HepG2 (cell line): ENCODE measurements at regions not wholly inside any gene's neighbourhood (a gene's known extent, or its start where the extent isn't known, plus 50 kb on each side); places are given as distances from the start of the nearest gene placed in this dataset.

Source experiments
- ATAC-seq: fragments of 200-7000 bp; cut with Tn5 transposase; 3 replicates; pipeline ENCODE4 v1.9.1; 2020; ENCODE audit warnings: mild to moderate bottlenecking, moderate library complexity
- BruUV-seq: library from RNA; stranded (reverse); fragments of 400-500 nt; replicated peaks from 2 replicates; lab custom pipeline; 2021; lab: Mats Ljungman, UMichigan
- CTCF ChIA-PET: fragments of 300-600 bp; formaldehyde crosslinking; extraction: SDS; loops from one replicate; lab custom pipeline; 2021; ENCODE audit warnings: low total read pairs, inconsistent platforms, low intra/inter-chr PET ratio; lab: Yijun Ruan, JAX
- POLR2A ChIA-PET: fragments of 350-600 bp; sonication (Branson Sonifier 250); formaldehyde crosslinking; loops from one replicate; lab custom pipeline; 2020; ENCODE audit warnings: antibody characterized with exemption, inconsistent platforms; lab: Yijun Ruan, JAX
- DNase-seq: peaks from one replicate; pipeline ENCODE4 v3.0.0-alpha.2; 2015; ENCODE audit warnings: low spot score
- FAIRE-seq: peaks from 3 replicates; lab custom pipeline; 2011; peaks lifted over from hg19 to GRCh38; lab: Jason Lieb, UNC
- H2AFZ ChIP-seq: one replicate; pipeline ENCODE4 v1.6.1; 2011; ENCODE audit warnings: low read length, inconsistent platforms
- H3K27ac ChIP-seq: fragments of 300-600 bp; 3 replicates; pipeline ENCODE4 v1.8.0; 2011; ENCODE audit warnings: mixed run types, mild to moderate bottlenecking, mixed read lengths, low read length, inconsistent platforms; ENCODE audit not compliant: insufficient read depth; ENCODE audit errors: extremely low read length
- H3K27me3 ChIP-seq, 2 experiments: fragments of 200-600 bp in 1 of 2; 2 replicates in 1 of 2; 3 replicates in 1 of 2; pipeline versions ENCODE4 v1.6.0 to v1.8.0; 2011; ENCODE audit warnings: low read length in 2 of 2, mild to moderate bottlenecking in 2 of 2, moderate library complexity in 2 of 2, inconsistent platforms in 1 of 2; ENCODE audit not compliant: insufficient read depth in 2 of 2, control insufficient read depth in 1 of 2
- H3K36me3 ChIP-seq, 2 experiments: fragments of 200-600 bp in 1 of 2; replicated peaks in 1 of 2; 2 replicates in 1 of 2; 3 replicates in 1 of 2; pipeline versions ENCODE4 v1.5.1 to v1.8.0; 2011; ENCODE audit warnings: low read length in 2 of 2, inconsistent platforms in 1 of 2; ENCODE audit not compliant: insufficient read depth in 2 of 2, control insufficient read depth in 1 of 2
- H3K4me1 ChIP-seq: 2 replicates; pipeline ENCODE4 v1.5.1; 2012; ENCODE audit warnings: low read length, inconsistent platforms; ENCODE audit not compliant: insufficient read depth
- H3K4me2 ChIP-seq: 2 replicates; pipeline ENCODE4 v1.6.0; 2011; ENCODE audit warnings: low read depth, low read length, inconsistent platforms
- H3K4me3 ChIP-seq, 3 experiments: fragments of 200-600 bp in 1 of 3; sonication (generic), shearing (Covaris generic) in 1 of 3; replicated peaks in 1 of 3; 2 replicates each; pipeline ENCODE4 v1.5.1; 2011 to 2016; ENCODE audit warnings: low read length in 3 of 3, inconsistent platforms in 2 of 3, low read depth in 2 of 3, mild to moderate bottlenecking in 2 of 3, control low read depth in 1 of 3, mixed read lengths in 1 of 3; ENCODE audit not compliant: insufficient read depth in 1 of 3
- H3K79me2 ChIP-seq: one replicate; pipeline ENCODE4 v1.6.1; 2011; ENCODE audit warnings: low read length, inconsistent platforms; ENCODE audit not compliant: insufficient read depth
- H3K9ac ChIP-seq: 2 replicates; pipeline ENCODE4 v1.6.0; 2011; ENCODE audit warnings: mild to moderate bottlenecking, low read depth, low read length, inconsistent platforms; ENCODE audit not compliant: insufficient read depth
- H3K9me3 ChIP-seq: 2 replicates; pipeline ENCODE4 v1.5.1; 2012; ENCODE audit warnings: mild to moderate bottlenecking, low read length
- H4K20me1 ChIP-seq: 2 replicates; pipeline ENCODE4 v1.6.0; 2011; ENCODE audit warnings: inconsistent platforms, mild to moderate bottlenecking, low read length, moderate library complexity; ENCODE audit not compliant: insufficient read depth
- GPBP1L1 ChIP-seq: sonication (generic); formaldehyde crosslinking; IDR thresholded peaks from 2 replicates; pipeline ENCODE4 v1.5.0; 2020; ENCODE audit warnings: mild to moderate bottlenecking, missing genetic modification reagents
- GZF1 ChIP-seq: sonication (generic); formaldehyde crosslinking; IDR thresholded peaks from 2 replicates; pipeline ENCODE4 v1.5.1; 2020; ENCODE audit warnings: mild to moderate bottlenecking, missing genetic modification reagents
- IRF9 ChIP-seq: sonication (generic); formaldehyde crosslinking; IDR thresholded peaks from 2 replicates; pipeline ENCODE4 v1.8.0; 2022; ENCODE audit warnings: missing genetic modification reagents, mild to moderate bottlenecking, borderline replicate concordance
- MED13 ChIP-seq: sonication (generic); formaldehyde crosslinking; IDR thresholded peaks from 2 replicates; pipeline ENCODE4 v1.5.0; 2020; ENCODE audit warnings: missing genetic modification reagents
- NFRKB ChIP-seq: fragments of 450-650 bp; IDR thresholded peaks from 2 replicates; pipeline ENCODE4 v1.6.1; 2017
- PLSCR1 ChIP-seq: sonication (generic); formaldehyde crosslinking; IDR thresholded peaks from 2 replicates; pipeline ENCODE4 v1.5.0; 2020; ENCODE audit warnings: missing genetic modification reagents, mild to moderate bottlenecking, borderline replicate concordance
- ZNF30 ChIP-seq: sonication (generic); formaldehyde crosslinking; IDR thresholded peaks from 2 replicates; pipeline ENCODE4 v1.5.0; 2020; ENCODE audit warnings: mild to moderate bottlenecking, missing genetic modification reagents
- ZNF850 ChIP-seq: sonication (generic); formaldehyde crosslinking; conservative IDR thresholded peaks from 2 replicates; pipeline ENCODE4 v1.9.0; 2021; ENCODE audit warnings: mild to moderate bottlenecking, missing genetic modification reagents
- WGBS: methylation state at CpG from one replicate; pipeline ENCODE4 v1.1.6; 2017; ENCODE audit warnings: low lambda C conversion rate; 5-methylcytosine and 5-hydroxymethylcytosine counted together
- in situ Hi-C: cut with HindIII; loops from 2 replicates; pipeline ENCODE4 v1.10.0; 2017; ENCODE audit warnings: low pct_unique_long_range_greater_than_20kb; ENCODE audit not compliant: extremely low pct_ligation_motif_present
- intact Hi-C: fragments of 100-400 bp; cut with micrococcal nuclease; formaldehyde crosslinking; loops from one replicate; pipeline ENCODE4 v1.10.0; 2022; ENCODE audit not compliant: unreplicated experiment
- TF ChIP-seq, protein P1 (sequence below): IDR thresholded peaks from 2 replicates; pipeline ENCODE4 v1.6.1; 2016; ENCODE audit warnings: missing genetic modification reagents, missing compliant biosample characterization
- TF ChIP-seq, protein P2 (sequence below): sonication (generic); formaldehyde crosslinking; IDR thresholded peaks from 2 replicates; pipeline ENCODE4 v1.4.0; 2020; ENCODE audit warnings: mild to moderate bottlenecking, missing genetic modification reagents

DNA sequence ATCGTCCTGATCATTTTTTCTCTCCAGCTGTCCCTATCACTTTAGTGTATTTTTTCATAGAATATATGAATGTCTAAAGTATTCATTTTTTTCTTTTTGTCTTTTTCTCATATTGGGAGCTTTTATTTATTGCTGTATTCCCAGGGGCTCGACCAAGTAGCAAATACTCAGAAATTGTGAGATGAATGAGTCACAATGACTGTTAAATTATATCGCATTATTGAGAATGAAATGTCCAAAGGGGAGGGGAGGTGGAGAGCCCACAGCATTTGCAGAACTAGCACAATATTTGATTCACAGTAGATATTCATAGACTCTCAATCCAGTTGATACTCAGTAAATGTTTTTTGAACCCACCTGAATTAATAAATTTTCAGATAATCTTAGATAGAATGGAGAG is 543.6 kb upstream of the FAM241A start:
- H3K9me3 ChIP-seq = no peaks in the 10 kb centered on the region
- no peaks in the 10 kb centered on the region for H3K27me3 ChIP-seq
- in situ Hi-C loops = no loop called here
- H3K4me1 ChIP-seq = no peaks in the 10 kb centered on the region
- no peaks in the 10 kb centered on the region for H3K79me2 ChIP-seq
- POLR2A ChIA-PET = no interaction called here
- intact Hi-C loops = no loop called here
- no peak for ATAC-seq
- BruUV-seq = no TSS peak
- H3K27ac ChIP-seq = no peak overlapping the region
- no peak overlapping the region for H2AFZ ChIP-seq
- H3K36me3 ChIP-seq = no peaks in the 10 kb centered on the region
- 31% methylated on average over 3 of the region's 3 CpGs for WGBS
- H3K4me2 ChIP-seq = no peak overlapping the region
- TF ChIP-seq NFRKB (no peak), ZNF30 (no peak), ZNF850 (no peak), IRF9 (CRISPR knock-in tag) (no peak), MED13 (no peak), GZF1 (CRISPR knock-in tag) (no peak), GPBP1L1 (CRISPR knock-in tag) (no peak), PLSCR1 (CRISPR knock-in tag) (no peak)
- TF ChIP-seq, protein P1, sequence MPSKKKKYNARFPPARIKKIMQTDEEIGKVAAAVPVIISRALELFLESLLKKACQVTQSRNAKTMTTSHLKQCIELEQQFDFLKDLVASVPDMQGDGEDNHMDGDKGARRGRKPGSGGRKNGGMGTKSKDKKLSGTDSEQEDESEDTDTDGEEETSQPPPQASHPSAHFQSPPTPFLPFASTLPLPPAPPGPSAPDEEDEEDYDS (CRISPR knock-in tag) = no peak
- TF ChIP-seq, protein P2, sequence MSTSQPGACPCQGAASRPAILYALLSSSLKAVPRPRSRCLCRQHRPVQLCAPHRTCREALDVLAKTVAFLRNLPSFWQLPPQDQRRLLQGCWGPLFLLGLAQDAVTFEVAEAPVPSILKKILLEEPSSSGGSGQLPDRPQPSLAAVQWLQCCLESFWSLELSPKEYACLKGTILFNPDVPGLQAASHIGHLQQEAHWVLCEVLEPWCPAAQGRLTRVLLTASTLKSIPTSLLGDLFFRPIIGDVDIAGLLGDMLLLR (CRISPR knock-in tag) = no peak
- no peaks in the 10 kb centered on the region for H4K20me1 ChIP-seq
- H3K4me3 ChIP-seq = no peak overlapping the region
- DNase-seq = no peak
- CTCF ChIA-PET = no interaction called here
- no peak for FAIRE-seq
- no peak overlapping the region for H3K9ac ChIP-seq
